ENCODE measurements at regions not wholly inside any gene's neighbourhood (a gene's known extent, or its start where the extent isn't known, plus 50 kb on each side); places are given as distances from the start of the nearest gene placed in this dataset.
"Not testable (repeated sequence)": the region's sequence is repeated elsewhere in the genome, so short reads cannot be mapped to it uniquely, and the experiment has no call there.

DNA sequence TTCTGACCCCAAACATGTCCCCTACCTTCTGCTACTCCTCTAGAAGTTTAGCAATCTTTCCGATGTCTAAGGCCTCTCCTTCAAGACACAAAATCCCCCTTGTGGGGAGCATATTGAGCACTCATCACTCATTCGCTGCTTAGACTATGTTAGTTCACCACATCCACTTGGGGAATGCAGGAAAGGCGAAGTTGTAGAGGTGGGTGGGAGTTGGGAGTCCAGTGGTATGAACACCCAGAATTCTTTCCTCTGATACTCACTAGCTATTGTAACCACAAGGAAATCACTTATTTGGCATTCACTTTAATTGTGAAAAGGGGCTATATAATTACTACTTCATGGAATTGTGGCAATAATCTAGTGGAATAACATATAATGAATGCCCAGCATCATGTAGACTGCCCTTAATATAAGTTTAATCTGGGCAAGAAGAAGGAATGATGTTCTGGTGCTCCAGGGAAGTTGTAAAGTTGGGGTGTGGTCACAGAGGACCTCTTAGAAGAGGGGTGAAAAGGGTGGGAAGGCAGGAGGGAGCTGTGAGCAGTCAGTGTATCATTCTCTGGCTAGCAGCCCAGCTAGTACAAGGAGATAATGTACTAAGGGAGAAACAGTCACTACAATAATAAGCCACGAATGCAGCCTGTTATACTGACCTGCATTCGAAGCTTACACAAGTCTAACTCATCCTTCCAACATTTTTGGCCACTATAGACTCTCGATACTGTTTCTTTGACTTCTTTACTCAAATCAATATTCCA is 468.2 kb upstream of the DIPK2B start:
- no peak for DNase-seq (ENCODE audit: low spot score)

DNA sequence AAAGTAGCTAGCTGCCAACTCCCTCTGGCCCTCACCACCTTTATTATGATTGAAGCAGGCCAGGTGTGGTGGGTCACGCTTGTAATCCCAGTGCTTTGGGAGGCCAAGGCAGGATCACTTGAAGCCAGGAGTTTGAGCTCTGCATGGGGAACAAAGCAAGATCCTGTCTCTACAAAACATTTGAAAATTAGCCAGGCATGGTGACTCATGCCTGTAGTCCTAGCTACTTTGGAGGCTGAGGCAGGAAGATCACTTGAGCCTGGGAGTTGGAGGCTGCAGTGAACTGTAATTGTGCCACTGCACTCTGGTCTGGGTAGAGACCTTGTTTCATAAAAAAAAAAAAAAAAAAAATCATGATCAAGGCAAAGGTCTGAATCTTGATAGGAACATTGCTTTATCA is 467.0 kb upstream of the DIPK2B start:
- no peak for DNase-seq (ENCODE audit: low spot score)

DNA sequence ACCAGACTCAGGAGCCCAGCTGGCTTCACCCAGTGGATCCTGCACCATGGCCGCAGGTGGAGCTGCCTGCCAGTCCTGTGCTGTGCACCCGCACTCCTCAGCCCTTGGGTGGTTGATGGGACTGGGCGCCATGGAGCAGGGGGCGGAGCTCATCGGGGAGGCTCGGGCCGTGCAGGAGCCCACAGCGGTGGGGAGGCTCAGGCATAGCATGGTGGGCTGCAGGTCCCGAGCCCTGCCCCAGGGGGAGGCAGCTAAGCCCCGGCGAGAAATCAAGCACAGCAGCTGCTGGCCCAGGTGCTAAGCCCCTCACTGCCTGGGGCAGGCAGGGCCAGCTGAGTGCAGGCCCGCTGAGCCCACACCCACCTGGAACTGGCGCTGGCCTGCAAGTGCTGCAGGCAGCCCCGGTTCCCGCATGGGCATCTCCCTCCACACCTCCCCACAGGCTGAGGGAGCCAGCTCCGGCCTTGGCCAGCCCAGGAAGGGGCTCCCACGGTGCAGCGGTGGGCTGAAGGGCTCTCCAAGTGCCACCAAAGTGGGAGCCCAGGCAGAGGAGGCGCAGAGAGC is 464.1 kb upstream of the DIPK2B start:
- DNase-seq (ENCODE audit: low spot score): no peak

DNA sequence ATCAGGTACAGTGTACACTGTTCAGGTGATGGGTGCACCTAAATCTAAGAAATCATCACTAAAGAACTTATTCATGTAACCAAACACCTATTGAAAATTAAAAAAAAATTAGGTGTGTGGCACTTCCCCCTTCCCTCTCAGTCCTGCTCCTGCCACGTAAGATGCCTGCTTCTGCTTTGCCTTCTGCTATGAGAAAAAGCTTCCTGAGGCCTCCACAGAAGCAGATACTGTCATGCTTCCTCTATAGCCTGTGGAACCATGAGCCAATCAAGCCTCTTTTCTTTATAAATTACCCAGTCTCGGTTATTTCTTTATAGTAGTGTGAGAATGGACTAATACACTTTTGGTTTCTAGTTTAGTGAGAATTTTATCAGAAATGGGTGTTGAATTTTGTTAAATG is 459.8 kb upstream of the DIPK2B start:
- no peak for DNase-seq (ENCODE audit: low spot score)

DNA sequence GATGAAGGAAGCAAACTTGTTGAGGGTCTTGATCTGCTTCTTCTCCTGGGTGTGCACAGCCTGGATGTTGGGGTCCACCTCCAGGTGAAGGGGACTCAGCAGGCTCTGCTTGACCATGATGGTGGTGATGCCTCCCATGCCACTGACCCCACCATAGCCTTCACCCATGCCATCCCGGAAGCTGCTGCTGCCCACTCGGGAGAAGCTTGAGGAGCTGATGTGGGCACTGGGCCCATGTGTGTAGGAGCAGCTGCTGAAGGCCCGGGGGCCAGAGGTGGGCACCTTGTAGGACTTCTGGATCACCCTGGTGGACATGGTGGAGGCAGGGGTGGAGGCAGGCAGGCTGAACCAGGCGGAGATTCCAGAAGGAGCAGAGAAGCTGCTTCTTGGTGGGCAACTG is 432.7 kb upstream of the DIPK2B start:
- no peak for DNase-seq (ENCODE audit: low spot score)

DNA sequence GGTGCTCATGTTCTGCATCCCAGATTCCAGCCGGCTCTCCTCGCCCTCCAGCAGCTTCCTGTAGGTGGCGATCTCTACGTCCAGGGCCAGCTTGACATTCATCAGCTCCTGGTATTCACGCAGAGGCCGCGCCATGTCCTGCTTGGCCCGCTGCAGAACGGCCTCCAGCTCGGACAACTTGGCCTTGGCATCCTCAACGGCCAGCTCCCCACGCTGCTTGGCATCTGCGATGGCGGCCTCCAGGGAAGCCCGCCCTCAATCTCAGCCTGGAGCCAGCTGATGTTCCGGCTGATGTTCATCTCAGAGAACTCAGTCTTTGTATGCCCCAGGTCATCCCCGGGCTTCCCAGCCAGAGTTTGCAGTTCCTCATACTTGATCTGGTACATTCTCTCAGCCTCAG is 431.8 kb upstream of the DIPK2B start:
- DNase-seq (ENCODE audit: low spot score): no peak

DNA sequence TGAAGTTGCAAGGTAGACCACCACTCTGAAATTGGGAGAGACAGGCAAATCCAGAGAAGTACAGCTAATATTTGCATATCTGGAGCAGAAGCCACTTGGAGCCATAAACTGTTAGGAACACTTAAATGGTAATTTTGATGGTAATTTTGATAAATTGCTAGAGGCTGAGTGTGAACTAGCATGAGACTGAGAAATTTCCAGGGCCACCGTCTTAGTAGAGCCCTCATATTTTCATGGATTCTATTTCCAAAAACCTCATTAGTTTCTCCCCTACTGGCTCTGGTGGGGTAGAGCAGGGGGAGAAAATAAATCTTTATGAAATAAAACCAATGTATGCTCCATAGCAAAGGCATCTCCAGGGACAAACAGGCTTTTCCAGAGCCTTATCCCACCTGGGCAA is 429.4 kb upstream of the DIPK2B start:
- DNase-seq (ENCODE audit: low spot score): no peak

DNA sequence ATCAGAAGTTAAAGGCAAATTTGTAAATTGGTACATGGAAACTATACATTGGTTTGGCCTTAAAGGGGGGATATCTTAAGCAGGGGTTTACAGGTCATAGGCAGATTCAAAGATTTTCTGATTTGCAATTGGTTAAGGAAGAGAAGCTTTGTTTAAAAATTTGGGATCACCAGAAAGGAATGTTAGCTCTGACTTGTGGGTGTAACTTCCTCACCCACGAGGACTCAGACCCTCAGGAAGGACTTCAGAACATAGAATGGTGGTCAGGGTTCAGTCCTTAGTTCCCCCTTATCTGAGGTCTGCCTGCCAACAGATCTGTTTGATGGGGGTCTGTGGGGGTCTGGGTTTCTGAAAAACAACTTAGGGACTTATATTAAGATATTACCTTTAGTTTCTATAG is 427.4 kb upstream of the DIPK2B start:
- DNase-seq (ENCODE audit: low spot score): no peak

DNA sequence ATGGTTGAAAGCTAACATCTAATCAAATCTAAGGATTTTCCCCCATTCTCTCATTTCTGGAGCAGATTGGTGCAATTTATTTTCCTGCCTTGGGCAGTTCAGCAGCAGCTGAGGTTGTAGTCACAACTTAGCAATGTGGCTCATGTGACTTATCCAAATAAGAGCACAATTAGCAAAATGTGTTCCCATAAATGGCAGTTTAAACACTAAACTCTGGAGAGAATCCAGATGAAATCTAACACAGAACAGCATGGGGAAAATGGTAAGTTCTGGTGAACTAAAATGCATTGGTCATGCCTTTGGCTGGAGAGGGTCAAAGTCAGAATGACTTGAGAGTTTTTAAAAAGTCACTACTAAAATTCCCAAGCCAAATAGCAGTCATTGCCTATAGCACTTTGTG is 422.6 kb upstream of the DIPK2B start:
- DNase-seq (ENCODE audit: low spot score): no peak

DNA sequence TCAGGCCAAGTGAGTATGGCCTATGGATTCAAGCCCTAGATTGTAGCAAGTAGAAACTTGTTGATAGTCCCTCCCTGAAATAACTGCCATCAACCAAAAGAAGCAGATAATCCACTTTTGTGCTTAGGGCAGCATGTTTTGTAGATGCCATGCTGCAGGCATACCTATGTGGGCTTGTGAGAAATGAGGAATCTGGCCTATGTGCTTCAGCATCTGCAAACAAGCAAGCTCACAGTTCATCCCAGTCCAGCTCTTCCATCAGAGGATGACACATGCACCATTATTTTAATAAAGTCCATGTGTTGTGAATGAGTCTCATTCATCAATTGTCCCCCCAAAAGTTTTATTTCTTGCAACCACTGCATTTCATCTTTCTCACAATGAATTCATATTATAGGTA is 421.9 kb upstream of the DIPK2B start:
- DNase-seq (ENCODE audit: low spot score): no peak

DNA sequence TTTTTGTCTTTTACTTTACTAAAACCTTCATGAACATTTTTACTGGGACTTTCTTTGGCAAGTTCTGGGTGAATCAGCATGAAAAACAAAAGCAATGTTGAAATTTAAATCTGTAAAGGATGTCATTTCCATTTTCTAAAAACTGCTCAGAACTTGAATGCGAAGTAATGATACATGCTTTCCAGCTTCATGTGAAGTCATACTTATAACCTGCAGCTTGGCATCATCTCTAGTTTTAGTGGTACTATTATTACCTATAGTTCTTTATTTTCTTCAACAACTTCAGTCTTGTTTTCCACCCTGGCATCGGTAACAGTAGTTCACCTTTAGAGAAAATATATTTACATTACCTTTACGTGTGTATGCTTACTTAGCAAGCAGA is 421.4 kb upstream of the DIPK2B start:
- DNase-seq (ENCODE audit: low spot score): no peak

DNA sequence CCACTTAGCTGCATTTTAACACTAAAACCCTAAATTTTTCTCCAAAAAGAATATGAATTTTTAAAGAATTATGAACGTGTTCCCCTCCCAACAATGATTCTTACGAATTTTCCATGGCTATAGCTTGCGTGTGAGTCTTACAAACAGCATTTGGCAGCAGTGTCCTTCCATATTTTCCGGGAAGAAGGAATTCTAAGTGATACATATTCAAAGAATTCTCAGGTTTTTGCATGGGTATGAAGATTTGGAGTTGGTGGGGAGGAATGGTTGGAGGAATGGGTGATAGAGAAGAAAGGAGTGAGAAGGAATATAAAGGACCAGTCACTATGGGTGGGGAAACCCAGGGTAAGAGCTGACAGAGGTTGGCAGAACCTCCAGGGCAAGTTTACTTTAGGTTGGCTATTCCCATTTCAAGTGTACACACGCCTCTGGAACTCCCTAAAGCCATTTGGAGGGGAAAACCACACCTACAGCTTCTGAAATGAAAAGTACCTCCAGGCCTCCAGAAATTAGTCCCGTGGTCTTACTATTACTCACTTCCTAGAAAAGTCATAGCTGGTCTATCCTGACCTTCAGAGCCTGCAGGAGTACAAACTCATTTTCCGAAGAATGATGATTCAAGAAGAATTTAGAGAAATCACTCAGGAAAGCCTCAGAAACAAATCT is 420.8 kb upstream of the DIPK2B start:
- DNase-seq (ENCODE audit: low spot score): no peak

DNA sequence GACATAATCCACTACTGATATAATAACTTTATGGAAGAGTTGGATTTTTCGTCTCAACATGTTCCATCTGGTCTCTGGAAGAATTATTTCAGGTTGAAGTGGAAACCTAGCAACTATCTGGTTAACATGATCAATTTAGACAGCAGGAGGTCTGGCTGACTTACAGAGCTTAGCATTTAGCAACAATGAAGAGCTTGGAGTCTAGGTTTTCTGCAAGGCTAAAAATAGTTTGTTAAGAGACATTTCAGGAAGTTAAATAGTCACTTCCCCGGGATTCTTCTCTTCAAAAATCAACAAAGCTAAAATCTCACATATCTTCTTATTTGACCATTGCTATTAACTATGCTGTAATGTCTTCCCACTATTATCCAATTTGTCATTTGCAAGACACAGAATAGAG is 418.6 kb upstream of the DIPK2B start:
- DNase-seq (ENCODE audit: low spot score): no peak

DNA sequence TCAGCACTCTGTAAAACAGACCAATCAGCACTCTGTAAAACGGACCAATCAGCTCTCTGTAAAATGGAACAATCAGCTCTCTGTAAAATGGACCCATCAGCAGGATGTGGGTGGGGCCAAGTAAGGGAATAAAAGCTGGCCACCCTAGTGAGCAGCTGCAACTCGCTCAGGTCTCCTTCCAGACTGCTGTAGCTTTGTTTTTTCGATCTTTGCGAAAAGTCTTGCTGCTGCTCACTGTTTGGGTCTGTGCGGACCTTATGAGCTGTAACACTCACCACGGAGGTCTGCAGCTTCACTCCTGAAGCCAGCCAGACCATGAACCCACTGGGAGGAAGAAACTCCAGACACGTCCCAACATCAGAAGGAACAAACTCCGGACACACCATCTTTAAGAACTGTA is 414.9 kb upstream of the DIPK2B start:
- not testable (repeated sequence) for DNase-seq (ENCODE audit: low spot score)

DNA sequence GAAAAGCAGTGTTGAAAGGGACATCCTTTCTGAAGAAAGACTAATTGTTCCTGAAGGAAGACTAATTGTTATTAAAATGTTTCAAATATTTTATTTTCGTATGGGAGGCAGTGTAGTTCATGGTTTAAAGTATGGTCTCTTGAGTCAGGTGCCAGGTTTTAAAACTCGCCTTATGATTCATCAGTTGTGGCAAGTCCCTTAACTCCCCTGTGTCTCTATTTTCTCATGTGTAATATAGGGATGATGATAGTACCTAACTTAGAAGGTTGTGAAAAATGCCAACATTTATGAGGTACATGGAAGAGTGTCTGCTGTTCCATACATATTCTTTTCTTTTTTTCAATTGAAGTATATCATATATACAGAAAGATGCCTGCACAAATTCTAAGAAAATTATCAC is 414.2 kb upstream of the DIPK2B start:
- no peak for DNase-seq (ENCODE audit: low spot score)

DNA sequence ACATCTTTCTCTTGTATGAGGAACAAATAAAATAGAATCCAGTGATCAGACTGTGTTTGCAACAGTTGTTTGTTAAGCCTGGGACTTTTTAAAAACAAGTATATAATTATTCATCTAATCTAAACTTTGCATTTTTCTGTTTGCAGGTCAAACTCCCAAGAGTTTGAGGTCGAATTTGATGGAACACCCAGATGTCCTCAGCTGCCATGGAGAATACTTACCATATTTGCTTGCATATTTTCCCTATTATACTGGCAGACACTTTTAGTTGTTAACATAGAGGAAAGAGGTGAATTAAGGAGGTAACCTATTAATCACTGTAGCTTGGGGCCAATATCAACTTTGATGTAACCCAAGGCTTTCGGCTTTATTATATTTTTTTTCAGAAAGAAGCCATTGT is 401.5 kb upstream of the DIPK2B start:
- DNase-seq (ENCODE audit: low spot score): no peak

DNA sequence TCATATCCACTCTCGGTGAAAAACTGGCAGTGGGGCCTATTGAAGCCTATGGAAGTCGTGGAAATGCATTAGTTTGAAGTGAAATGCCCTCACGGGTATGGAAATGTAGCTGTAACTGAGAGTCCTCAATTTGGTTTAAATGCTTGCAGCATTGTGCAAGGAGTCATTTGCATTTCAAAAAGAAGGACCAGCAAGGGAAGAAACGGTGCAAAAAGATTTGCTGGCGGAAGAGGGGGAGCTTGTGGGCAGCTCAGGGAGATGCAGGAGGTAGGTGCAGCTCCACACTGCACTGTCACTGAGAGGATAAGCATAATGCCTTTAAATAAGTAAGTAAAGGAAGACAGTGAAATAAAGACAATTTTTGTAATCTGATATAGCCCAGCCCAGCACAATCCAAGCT is 400.4 kb upstream of the DIPK2B start:
- DNase-seq (ENCODE audit: low spot score): no peak

DNA sequence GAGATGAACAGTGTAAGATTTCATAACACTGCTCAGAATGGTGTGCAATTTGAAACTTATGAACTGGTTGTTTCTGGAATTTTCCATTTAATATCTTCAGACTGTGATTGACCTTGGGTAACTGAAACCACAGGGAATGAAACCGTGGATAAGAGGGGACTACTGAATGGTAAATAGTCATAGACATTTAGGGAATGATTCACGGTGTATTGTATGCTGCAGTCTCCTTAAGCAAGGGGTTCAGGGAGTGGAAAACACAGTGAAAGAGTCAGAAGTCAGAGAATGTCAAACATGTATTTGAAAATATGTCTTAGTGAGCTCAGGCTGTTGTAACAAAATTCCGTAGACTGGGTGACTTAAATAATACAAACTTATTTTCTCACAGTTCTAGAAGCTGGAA is 398.2 kb upstream of the DIPK2B start:
- no peak for DNase-seq (ENCODE audit: low spot score)

DNA sequence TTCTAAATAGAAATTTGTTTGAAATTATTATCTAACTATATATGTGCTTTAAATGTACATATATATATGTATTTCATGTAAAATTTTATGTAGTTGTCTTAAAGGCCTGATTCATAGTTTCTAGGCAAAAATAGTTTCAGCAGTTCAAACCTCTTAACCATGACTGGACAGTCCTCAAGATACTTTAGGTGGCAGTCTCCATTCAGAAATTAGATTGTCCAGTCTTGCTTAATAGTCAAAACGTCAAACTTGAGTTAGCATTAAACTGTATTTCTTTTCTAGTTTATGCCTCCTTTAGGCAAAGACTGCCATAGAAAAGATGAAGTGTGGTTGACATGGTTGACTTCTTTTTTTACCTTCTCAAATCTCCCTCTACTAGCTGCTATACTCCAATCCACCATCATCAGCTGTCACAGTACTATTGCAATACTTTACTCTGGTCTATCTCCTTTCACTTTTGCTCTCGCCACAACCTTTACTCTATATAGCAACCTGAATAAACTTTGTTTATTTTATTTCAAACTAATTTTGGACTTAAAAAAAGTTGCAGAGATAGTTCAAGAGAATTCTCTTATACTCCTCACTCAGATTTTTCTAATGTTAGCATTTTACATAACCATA is 395.6 kb upstream of the DIPK2B start:
- no peak for DNase-seq (ENCODE audit: low spot score)

DNA sequence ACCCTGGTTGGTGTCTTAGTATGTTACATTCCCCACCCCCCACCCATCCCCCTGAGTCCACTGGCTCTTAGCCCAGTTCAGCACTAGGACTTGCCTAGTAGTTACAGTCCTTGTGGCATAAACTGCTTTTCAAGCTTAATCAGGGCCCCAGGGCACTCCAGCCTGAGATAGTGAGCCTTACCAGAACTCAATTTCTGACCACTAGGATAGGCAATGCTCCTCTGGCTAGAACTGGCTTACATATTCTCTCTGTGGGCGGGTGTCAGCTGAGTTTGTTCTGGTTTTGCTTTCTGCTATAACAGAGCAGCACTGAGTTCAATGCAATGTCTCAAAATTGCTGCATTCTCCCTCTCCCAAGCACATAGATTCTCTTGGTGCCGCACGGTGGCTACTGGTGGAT is 391.4 kb upstream of the DIPK2B start:
- no peak for DNase-seq (ENCODE audit: low spot score)

DNA sequence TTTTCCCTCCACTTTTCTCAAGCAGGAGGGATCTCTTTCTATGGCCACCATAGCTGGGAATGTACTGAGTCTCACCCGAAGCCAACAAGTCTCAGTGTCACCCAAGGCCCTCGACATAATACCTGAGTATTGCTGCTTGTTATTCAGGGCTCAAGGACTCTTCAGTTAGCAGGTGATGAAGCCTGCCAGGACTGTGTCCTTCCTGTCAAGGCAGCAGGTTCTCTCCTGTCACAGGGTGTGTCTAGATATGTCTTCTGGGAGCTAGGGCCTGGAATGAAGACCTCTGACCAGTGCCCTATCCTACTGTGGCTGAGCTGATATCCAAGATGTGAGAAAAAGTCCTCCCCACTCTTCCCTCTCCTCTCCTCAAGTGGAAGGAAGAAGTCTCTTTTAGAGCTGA is 391.0 kb upstream of the DIPK2B start:
- no peak for DNase-seq (ENCODE audit: low spot score)

DNA sequence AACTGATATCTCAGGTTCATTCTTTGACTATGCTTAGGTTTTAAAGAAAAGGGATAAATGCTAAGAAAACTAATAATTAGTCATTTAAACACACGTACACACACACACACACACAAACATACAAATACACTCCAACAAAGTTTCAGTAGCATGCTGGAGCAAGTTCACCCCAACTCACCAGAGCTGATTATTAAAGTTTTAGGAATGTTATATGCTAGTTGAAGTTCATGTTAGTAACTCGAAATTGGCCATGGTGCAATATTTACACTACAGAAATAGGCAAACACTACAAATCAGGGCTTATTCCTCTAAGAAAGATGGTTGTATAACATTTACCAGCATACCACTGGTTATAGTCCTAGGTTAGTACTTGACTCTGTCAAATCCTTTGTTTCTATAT is 384.0 kb upstream of the DIPK2B start:
- no peak for DNase-seq (ENCODE audit: low spot score)

DNA sequence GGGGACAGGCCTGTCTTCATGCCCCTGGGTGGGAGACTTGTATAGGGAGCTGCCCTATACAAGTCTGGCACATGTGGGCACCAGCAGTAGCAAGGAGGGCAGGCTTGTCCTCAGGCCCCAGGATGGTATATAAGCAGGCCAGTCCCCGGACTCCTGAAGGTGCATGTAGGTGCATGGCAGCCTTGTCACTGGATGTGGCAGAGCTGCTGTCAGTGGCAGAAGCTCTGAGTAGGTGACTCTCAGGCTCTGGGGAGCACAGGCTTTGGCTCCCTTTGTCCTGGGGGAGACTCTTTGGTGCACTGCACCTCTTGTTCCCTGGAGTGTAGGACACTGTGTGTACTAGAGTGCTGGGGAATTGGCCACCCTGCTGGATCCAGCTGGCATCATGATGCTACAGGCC is 376.7 kb upstream of the DIPK2B start:
- DNase-seq (ENCODE audit: low spot score): no peak
